GM23338 (cell line): ENCODE measurements at regions not wholly inside any gene's neighbourhood (a gene's known extent, or its start where the extent isn't known, plus 50 kb on each side); places are given as distances from the start of the nearest gene placed in this dataset.

Experiments
- ATAC-seq: fragments of 200-7000 bp; cut with Tn5 transposase; 3 replicates; pipeline ENCODE4 v1.9.1; 2020
- DNase-seq: peaks from one replicate; pipeline ENCODE4 v3.0.0-alpha.2; 2015; ENCODE audit warnings: low spot score
- H2AFZ ChIP-seq: fragments of 200-600 bp; sonication (generic); 2 replicates; pipeline ENCODE4 v1.8.0; 2016; ENCODE audit warnings: antibody characterized with exemption, mild to moderate bottlenecking, moderate library complexity
- H3F3A ChIP-seq: fragments of 200-600 bp; sonication (generic); replicated peaks from 2 replicates; pipeline ENCODE4 v1.8.0; 2017; ENCODE audit warnings: antibody characterized with exemption, mixed run types, low read depth
- H3K27ac ChIP-seq: fragments of 200-600 bp; sonication (generic); 2 replicates; pipeline ENCODE4 v1.6.1; 2016; ENCODE audit warnings: low read depth
- H3K27me3 ChIP-seq: fragments of 200-600 bp; sonication (generic); 2 replicates; pipeline ENCODE4 v1.8.0; 2016; ENCODE audit warnings: mild to moderate bottlenecking, mixed run types, moderate library complexity; ENCODE audit not compliant: insufficient read depth
- H3K36me3 ChIP-seq: fragments of 200-600 bp; sonication (generic); 2 replicates; pipeline ENCODE4 v1.8.0; 2016; ENCODE audit warnings: mild to moderate bottlenecking; ENCODE audit not compliant: insufficient read depth
- H3K4me1 ChIP-seq: fragments of 200-600 bp; sonication (generic); 2 replicates; pipeline ENCODE4 v1.8.0; 2016; ENCODE audit warnings: mild to moderate bottlenecking, moderate library complexity; ENCODE audit not compliant: insufficient read depth
- H3K4me2 ChIP-seq: fragments of 200-600 bp; sonication (generic); 2 replicates; pipeline ENCODE4 v1.7.1; 2017; ENCODE audit warnings: mixed run types
- H3K4me3 ChIP-seq: fragments of 200-600 bp; sonication (generic); 2 replicates; pipeline ENCODE4 v1.6.1; 2016; ENCODE audit warnings: mixed run types
- H3K79me2 ChIP-seq: fragments of 200-600 bp; sonication (generic); replicated peaks from 2 replicates; pipeline ENCODE4 v1.8.0; 2017; ENCODE audit warnings: mild to moderate bottlenecking; ENCODE audit not compliant: insufficient read depth
- H3K9me2 ChIP-seq: fragments of 200-600 bp; sonication (generic); 2 replicates; pipeline ENCODE4 v1.8.0; 2017; ENCODE audit not compliant: insufficient read depth
- H4K20me1 ChIP-seq: fragments of 200-600 bp; sonication (generic); replicated peaks from 2 replicates; pipeline ENCODE4 v1.8.0; 2017; ENCODE audit warnings: mild to moderate bottlenecking; ENCODE audit not compliant: insufficient read depth
- H3K27ac Mint-ChIP-seq: 2 replicates; pipeline ENCODE4 v1.8.0; 2020; ENCODE audit warnings: inconsistent platforms, mild to moderate bottlenecking, moderate library complexity, mixed read lengths
- H3K27me3 Mint-ChIP-seq: 3 replicates; pipeline ENCODE4 v1.8.0; 2022; ENCODE audit warnings: low read depth, mild to moderate bottlenecking, moderate library complexity, mixed read lengths, inconsistent platforms; ENCODE audit not compliant: insufficient read depth, poor library complexity
- H3K36me3 Mint-ChIP-seq: 3 replicates; pipeline ENCODE4 v1.8.0; 2021; ENCODE audit warnings: low read depth, mild to moderate bottlenecking, inconsistent platforms, moderate library complexity, mixed read lengths
- H3K4me1 Mint-ChIP-seq: 3 replicates; pipeline ENCODE4 v1.8.0; 2020; ENCODE audit warnings: mild to moderate bottlenecking, inconsistent platforms, mixed read lengths
- H3K4me3 Mint-ChIP-seq: 3 replicates; pipeline ENCODE4 v1.8.0; 2021; ENCODE audit warnings: moderate library complexity, mild to moderate bottlenecking, inconsistent platforms, mixed read lengths
- H3K9me3 Mint-ChIP-seq: 3 replicates; pipeline ENCODE4 v1.8.0; 2020; ENCODE audit warnings: moderate library complexity, mild to moderate bottlenecking, inconsistent platforms, mixed read lengths
- CTCF ChIP-seq, 2 experiments: fragments of 200-600 bp in 1 of 2; sonication (generic) in 1 of 2; conservative IDR thresholded peaks; 2 replicates each; pipeline versions ENCODE4 v1.5.1 to v1.6.1; 2016 to 2017; ENCODE audit warnings: antibody characterized with exemption in 2 of 2, low read depth in 2 of 2, mild to moderate bottlenecking in 2 of 2, moderate library complexity in 1 of 2
- EZH2 ChIP-seq: fragments of 200-600 bp; sonication (generic); IDR thresholded peaks from one replicate; pipeline ENCODE4 v1.8.0; 2017; ENCODE audit warnings: antibody characterized with exemption, mild to moderate bottlenecking, low read depth; ENCODE audit not compliant: unreplicated experiment
- NANOG ChIP-seq: IDR thresholded peaks from 2 replicates; pipeline ENCODE4 v1.6.1; 2016; ENCODE audit warnings: antibody characterized with exemption, borderline replicate concordance
- ZNF331 ChIP-seq: fragments of 250-450 bp; sonication (Bioruptor Pico); IDR thresholded peaks from 2 replicates; pipeline ENCODE4 v1.5.0; 2020; ENCODE audit warnings: low read depth, mild to moderate bottlenecking, moderate library complexity
- TF ChIP-seq, protein P1 (sequence below): IDR thresholded peaks from one replicate; pipeline ENCODE4 v1.6.1; 2018; ENCODE audit warnings: antibody characterized with exemption; ENCODE audit not compliant: unreplicated experiment

GRCh38 chr12:124230789-124231188 is 64.1 kb upstream of the RFLNA start:
- Histone ChIP-seq H2AFZ (no peak overlapping the region), H4K20me1 (no peaks in the 10 kb centered on the region), H3K79me2 (no peaks in the 10 kb centered on the region), H3K36me3 (no peaks in the 10 kb centered on the region), H3K4me3 (no peak overlapping the region), H3K9me2 (peaks cover 9% of the 10 kb centered on the region), H3K4me1 (no peaks in the 10 kb centered on the region), H3K27ac (no peak overlapping the region), H3K27me3 (no peaks in the 10 kb centered on the region), H3K4me2 (no peak overlapping the region), H3F3A (no peaks in the 10 kb centered on the region)
- DNase-seq (no peak), ATAC-seq (no peak)
- Mint-ChIP-seq H3K4me1 (no peaks in the 10 kb centered on the region), H3K27me3 (peaks cover 5% of the 10 kb centered on the region), H3K9me3 (peaks cover 23% of the 10 kb centered on the region), H3K27ac (no peak overlapping the region), H3K36me3 (peaks cover 15% of the 10 kb centered on the region), H3K4me3 (no peak overlapping the region)
- TF ChIP-seq ZNF331 (CRISPR knock-in tag): no peak

- no peaks in the 10 kb centered on the region for H3F3A ChIP-seq
- no peak for ATAC-seq
- H3K9me3 Mint-ChIP-seq: peaks cover 23% of the 10 kb centered on the region
- H3K27ac Mint-ChIP-seq: no peak overlapping the region
- H3K27me3 ChIP-seq: no peaks in the 10 kb centered on the region
- no peak overlapping the region for H3K4me2 ChIP-seq
- no peaks in the 10 kb centered on the region for H3K79me2 ChIP-seq
- H3K4me1 ChIP-seq: no peaks in the 10 kb centered on the region
- no peaks in the 10 kb centered on the region for H4K20me1 ChIP-seq
- no peak for DNase-seq
- TF ChIP-seq EZH2 (no peak), NANOG (no peak)
- peaks cover 15% of the 10 kb centered on the region for H3K36me3 Mint-ChIP-seq
- H3K27ac ChIP-seq: no peak overlapping the region
- peaks cover 5% of the 10 kb centered on the region for H3K27me3 Mint-ChIP-seq
- H2AFZ ChIP-seq: no peak overlapping the region
- H3K4me1 Mint-ChIP-seq: no peaks in the 10 kb centered on the region
- no peaks in the 10 kb centered on the region for H3K36me3 ChIP-seq
- H3K4me3 Mint-ChIP-seq: no peak overlapping the region
- no peak overlapping the region for H3K4me3 ChIP-seq
- H3K9me2 ChIP-seq: peaks cover 17% of the 10 kb centered on the region
Observed at GRCh38 chr12:124231980-124232653, 62.8 kb upstream of the RFLNA start.

DNA sequence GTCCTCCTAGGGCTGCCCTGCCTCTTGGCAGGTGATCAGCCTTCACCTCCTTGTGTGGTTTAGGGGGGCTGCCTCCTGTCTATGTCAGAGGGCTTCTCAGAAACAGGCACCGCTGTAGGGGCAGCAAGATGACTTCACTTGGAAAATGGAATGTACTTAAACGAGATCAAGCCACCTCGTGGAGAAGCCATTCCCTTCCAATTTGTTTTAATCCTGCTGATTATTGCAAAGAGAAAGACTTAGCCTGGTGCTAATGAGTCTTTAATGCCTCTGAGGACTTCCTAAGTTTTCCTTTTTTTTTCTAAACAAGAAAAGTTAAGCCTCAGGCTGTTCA is 62.3 kb upstream of the RFLNA start:
- no peak overlapping the region for H3K4me2 ChIP-seq
- H3K27me3 Mint-ChIP-seq: peaks cover 2% of the 10 kb centered on the region
- H4K20me1 ChIP-seq: no peaks in the 10 kb centered on the region
- H3K27ac Mint-ChIP-seq: no peak overlapping the region
- peaks cover 15% of the 10 kb centered on the region for H3K36me3 Mint-ChIP-seq
- TF ChIP-seq, protein P1, sequence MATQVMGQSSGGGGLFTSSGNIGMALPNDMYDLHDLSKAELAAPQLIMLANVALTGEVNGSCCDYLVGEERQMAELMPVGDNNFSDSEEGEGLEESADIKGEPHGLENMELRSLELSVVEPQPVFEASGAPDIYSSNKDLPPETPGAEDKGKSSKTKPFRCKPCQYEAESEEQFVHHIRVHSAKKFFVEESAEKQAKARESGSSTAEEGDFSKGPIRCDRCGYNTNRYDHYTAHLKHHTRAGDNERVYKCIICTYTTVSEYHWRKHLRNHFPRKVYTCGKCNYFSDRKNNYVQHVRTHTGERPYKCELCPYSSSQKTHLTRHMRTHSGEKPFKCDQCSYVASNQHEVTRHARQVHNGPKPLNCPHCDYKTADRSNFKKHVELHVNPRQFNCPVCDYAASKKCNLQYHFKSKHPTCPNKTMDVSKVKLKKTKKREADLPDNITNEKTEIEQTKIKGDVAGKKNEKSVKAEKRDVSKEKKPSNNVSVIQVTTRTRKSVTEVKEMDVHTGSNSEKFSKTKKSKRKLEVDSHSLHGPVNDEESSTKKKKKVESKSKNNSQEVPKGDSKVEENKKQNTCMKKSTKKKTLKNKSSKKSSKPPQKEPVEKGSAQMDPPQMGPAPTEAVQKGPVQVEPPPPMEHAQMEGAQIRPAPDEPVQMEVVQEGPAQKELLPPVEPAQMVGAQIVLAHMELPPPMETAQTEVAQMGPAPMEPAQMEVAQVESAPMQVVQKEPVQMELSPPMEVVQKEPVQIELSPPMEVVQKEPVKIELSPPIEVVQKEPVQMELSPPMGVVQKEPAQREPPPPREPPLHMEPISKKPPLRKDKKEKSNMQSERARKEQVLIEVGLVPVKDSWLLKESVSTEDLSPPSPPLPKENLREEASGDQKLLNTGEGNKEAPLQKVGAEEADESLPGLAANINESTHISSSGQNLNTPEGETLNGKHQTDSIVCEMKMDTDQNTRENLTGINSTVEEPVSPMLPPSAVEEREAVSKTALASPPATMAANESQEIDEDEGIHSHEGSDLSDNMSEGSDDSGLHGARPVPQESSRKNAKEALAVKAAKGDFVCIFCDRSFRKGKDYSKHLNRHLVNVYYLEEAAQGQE: no peak
- no peak for TF ChIP-seq CTCF (conservative IDR thresholded peaks at IDR 0.05; ENCODE audit: low read depth in 2 of 2)
- no peaks in the 10 kb centered on the region for H3K4me1 Mint-ChIP-seq
- no peak overlapping the region for H3K4me3 Mint-ChIP-seq
- no peaks in the 10 kb centered on the region for H3F3A ChIP-seq
- no peaks in the 10 kb centered on the region for H3K4me1 ChIP-seq
- no peaks in the 10 kb centered on the region for H3K36me3 ChIP-seq
- H2AFZ ChIP-seq: no peak overlapping the region
- no peak for ATAC-seq
- H3K27ac ChIP-seq: no peak overlapping the region
- no peak for DNase-seq
- H3K9me3 Mint-ChIP-seq: peaks cover 23% of the 10 kb centered on the region
- H3K79me2 ChIP-seq: no peaks in the 10 kb centered on the region
- H3K27me3 ChIP-seq: no peaks in the 10 kb centered on the region
- H3K4me3 ChIP-seq: no peak overlapping the region
- peaks cover 18% of the 10 kb centered on the region for H3K9me2 ChIP-seq
